ENCODE measurements at regions not wholly inside any gene's neighbourhood (a gene's known extent, or its start where the extent isn't known, plus 50 kb on each side); places are given as distances from the start of the nearest gene placed in this dataset.

GRCh38 chr2:51866361-51866760, 834.4 kb upstream of the NRXN1 start:
- Histone ChIP-seq H3K4me1 (ENCODE audit: low read length) (no peaks in the 10 kb centered on the region), H3K9ac (ENCODE audit: low read length) (no peak overlapping the region), H3K4me3 (ENCODE audit: low read length) (no peak overlapping the region), H3K9me3 (replicated peaks; ENCODE audit: insufficient read depth, low read length) (no peaks in the 10 kb centered on the region), H3K27ac (ENCODE audit: low read length) (no peak overlapping the region), H3F3A (ENCODE audit: insufficient read depth, low read length) (no peaks in the 10 kb centered on the region), H2AFZ (ENCODE audit: low read length) (no peak overlapping the region), H3K79me2 (ENCODE audit: low read length) (no peaks in the 10 kb centered on the region), H3K36me3 (replicated peaks; ENCODE audit: insufficient read depth, low read length) (no peaks in the 10 kb centered on the region), H3K27me3 (replicated peaks; ENCODE audit: insufficient read depth, low read length) (no peaks in the 10 kb centered on the region), H3K4me2 (ENCODE audit: low read depth, low read length) (no peak overlapping the region), H4K20me1 (ENCODE audit: insufficient read depth, low read length) (no peaks in the 10 kb centered on the region), H3K9me2 (replicated peaks; ENCODE audit: insufficient read depth, low read length) (no peaks in the 10 kb centered on the region)
- no peak for TF ChIP-seq EZH2 (optimal IDR thresholded peaks at IDR 0.05; ENCODE audit: low read depth, low read length)
- TF ChIP-seq CTCF (IDR thresholded peaks at IDR 0.05; ENCODE audit: low read length): no peak
- TF ChIP-seq EZH2phosphoT487 (IDR thresholded peaks at IDR 0.05; ENCODE audit: low read length): no peak
- DNase-seq: no peak

- Histone ChIP-seq H3K9ac (ENCODE audit: low read length) (no peak overlapping the region), H3K4me2 (ENCODE audit: low read depth, low read length) (no peak overlapping the region), H3K9me3 (replicated peaks; ENCODE audit: insufficient read depth, low read length) (no peaks in the 10 kb centered on the region), H3K27ac (ENCODE audit: low read length) (no peak overlapping the region), H2AFZ (ENCODE audit: low read length) (no peak overlapping the region), H3K27me3 (replicated peaks; ENCODE audit: insufficient read depth, low read length) (no peaks in the 10 kb centered on the region), H3K4me3 (ENCODE audit: low read length) (no peak overlapping the region), H3K9me2 (replicated peaks; ENCODE audit: insufficient read depth, low read length) (no peaks in the 10 kb centered on the region), H4K20me1 (ENCODE audit: insufficient read depth, low read length) (no peaks in the 10 kb centered on the region), H3K36me3 (replicated peaks; ENCODE audit: insufficient read depth, low read length) (no peaks in the 10 kb centered on the region), H3K79me2 (ENCODE audit: low read length) (no peaks in the 10 kb centered on the region), H3F3A (ENCODE audit: insufficient read depth, low read length) (no peaks in the 10 kb centered on the region), H3K4me1 (ENCODE audit: low read length) (no peaks in the 10 kb centered on the region)
- no peak for TF ChIP-seq EZH2 (optimal IDR thresholded peaks at IDR 0.05; ENCODE audit: low read depth, low read length)
- TF ChIP-seq EZH2phosphoT487 (IDR thresholded peaks at IDR 0.05; ENCODE audit: low read length): no peak
- no peak for TF ChIP-seq CTCF (IDR thresholded peaks at IDR 0.05; ENCODE audit: low read length)
- no peak for DNase-seq
Measured at GRCh38 chr2:51859260-51859659, 827.3 kb upstream of the NRXN1 start.

- Histone ChIP-seq H3K79me2 (ENCODE audit: low read length) (no peaks in the 10 kb centered on the region), H3K4me2 (ENCODE audit: low read depth, low read length) (no peak overlapping the region), H3K27me3 (replicated peaks; ENCODE audit: insufficient read depth, low read length) (no peaks in the 10 kb centered on the region), H3K9me3 (replicated peaks; ENCODE audit: insufficient read depth, low read length) (no peaks in the 10 kb centered on the region), H3K36me3 (replicated peaks; ENCODE audit: insufficient read depth, low read length) (no peaks in the 10 kb centered on the region), H3K4me1 (ENCODE audit: low read length) (no peaks in the 10 kb centered on the region), H3K27ac (ENCODE audit: low read length) (no peak overlapping the region), H3F3A (ENCODE audit: insufficient read depth, low read length) (no peaks in the 10 kb centered on the region), H2AFZ (ENCODE audit: low read length) (no peak overlapping the region), H3K9ac (ENCODE audit: low read length) (no peak overlapping the region), H3K4me3 (ENCODE audit: low read length) (no peak overlapping the region), H4K20me1 (ENCODE audit: insufficient read depth, low read length) (no peaks in the 10 kb centered on the region), H3K9me2 (replicated peaks; ENCODE audit: insufficient read depth, low read length) (no peaks in the 10 kb centered on the region)
- no peak for TF ChIP-seq EZH2 (optimal IDR thresholded peaks at IDR 0.05; ENCODE audit: low read depth, low read length)
- no peak for TF ChIP-seq CTCF (IDR thresholded peaks at IDR 0.05; ENCODE audit: low read length)
- TF ChIP-seq EZH2phosphoT487 (IDR thresholded peaks at IDR 0.05; ENCODE audit: low read length): no peak
- DNase-seq: no peak
Measured at GRCh38 chr2:51855683-51856082, 823.8 kb upstream of the NRXN1 start.
